ENCODE measurements at regions not wholly inside any gene's neighbourhood (a gene's known extent, or its start where the extent isn't known, plus 50 kb on each side); places are given as distances from the start of the nearest gene placed in this dataset.
"Not testable (repeated sequence)": the region's sequence is repeated elsewhere in the genome, so short reads cannot be mapped to it uniquely, and the experiment has no call there.

- TF ChIP-seq PATZ1 (CRISPR knock-in tag; IDR thresholded peaks at IDR 0.05; ENCODE audit: borderline replicate concordance), result no peak
- TF ChIP-seq SNAI2 (CRISPR knock-in tag; IDR thresholded peaks at IDR 0.05), result no peak
- TF ChIP-seq ZNF70 (CRISPR knock-in tag; IDR thresholded peaks at IDR 0.05), result no peak
- no peak for TF ChIP-seq ZNF8 (CRISPR knock-in tag; IDR thresholded peaks at IDR 0.05)
- TF ChIP-seq BACH2 (CRISPR knock-in tag; IDR thresholded peaks at IDR 0.05; ENCODE audit: borderline replicate concordance), result no peak
- no peak for TF ChIP-seq ISL1 (CRISPR knock-in tag; IDR thresholded peaks at IDR 0.05)
- TF ChIP-seq ZFP30 (CRISPR knock-in tag; IDR thresholded peaks at IDR 0.05), result no peak
- no peak for TF ChIP-seq TOX (CRISPR knock-in tag; IDR thresholded peaks at IDR 0.05; ENCODE audit: borderline replicate concordance)
- TF ChIP-seq PPARA (CRISPR knock-in tag; IDR thresholded peaks at IDR 0.05; ENCODE audit: borderline replicate concordance), result no peak
- TF ChIP-seq POU6F1 (CRISPR knock-in tag; IDR thresholded peaks at IDR 0.05; ENCODE audit: borderline replicate concordance, low read depth), result no peak
Observed at GRCh38 chr11:134939031-134939430, 527.0 kb upstream of the B3GAT1 start (continued).

GRCh38 chr11:134938212-134938611 lies 526.2 kb upstream of the B3GAT1 start:
- no peak for ATAC-seq
- TF ChIP-seq ZFP3 (CRISPR knock-in tag; IDR thresholded peaks at IDR 0.05), result no peak
- no peak for TF ChIP-seq CREB5 (CRISPR knock-in tag; IDR thresholded peaks at IDR 0.05; ENCODE audit: low read depth)
- no peak for TF ChIP-seq ZNF70 (CRISPR knock-in tag; IDR thresholded peaks at IDR 0.05)
- TF ChIP-seq ZNF8 (CRISPR knock-in tag; IDR thresholded peaks at IDR 0.05), result no peak
- no peak for TF ChIP-seq ZNF565 (CRISPR knock-in tag; conservative IDR thresholded peaks at IDR 0.05; ENCODE audit: low read depth)
- no peak for TF ChIP-seq BACH2 (CRISPR knock-in tag; IDR thresholded peaks at IDR 0.05; ENCODE audit: borderline replicate concordance)
- TF ChIP-seq PPARA (CRISPR knock-in tag; IDR thresholded peaks at IDR 0.05; ENCODE audit: borderline replicate concordance), result no peak
- no peak for TF ChIP-seq SNAI2 (CRISPR knock-in tag; IDR thresholded peaks at IDR 0.05)
- no peak for TF ChIP-seq GLIS3 (CRISPR knock-in tag; IDR thresholded peaks at IDR 0.05)
- no peak for TF ChIP-seq ZC3H10 (CRISPR knock-in tag; IDR thresholded peaks at IDR 0.05)
- TF ChIP-seq PATZ1 (CRISPR knock-in tag; IDR thresholded peaks at IDR 0.05; ENCODE audit: borderline replicate concordance), result no peak
- no peak for TF ChIP-seq TCF4 (CRISPR knock-in tag; IDR thresholded peaks at IDR 0.05; ENCODE audit: borderline replicate concordance)
- TF ChIP-seq ISL1 (CRISPR knock-in tag; IDR thresholded peaks at IDR 0.05), result no peak
- TF ChIP-seq CSRNP3 (CRISPR knock-in tag; IDR thresholded peaks at IDR 0.05), result no peak
- TF ChIP-seq ARNTL (CRISPR knock-in tag; IDR thresholded peaks at IDR 0.05; ENCODE audit: borderline replicate concordance, low read depth), result no peak

- not testable (repeated sequence) for ATAC-seq
Observed at GRCh38 chr11:134937193-134937592, 525.2 kb upstream of the B3GAT1 start.

GRCh38 chr11:134932761-134933160 lies 520.7 kb upstream of the B3GAT1 start:
- TF ChIP-seq SNAI2 (CRISPR knock-in tag; IDR thresholded peaks at IDR 0.05) (no peak), ZNF565 (CRISPR knock-in tag; conservative IDR thresholded peaks at IDR 0.05; ENCODE audit: low read depth) (no peak), ZFP3 (CRISPR knock-in tag; IDR thresholded peaks at IDR 0.05) (no peak)
- ATAC-seq, result no peak

- no peak for ATAC-seq
- TF ChIP-seq ARNTL (CRISPR knock-in tag; IDR thresholded peaks at IDR 0.05; ENCODE audit: borderline replicate concordance, low read depth), result no peak
- no peak for TF ChIP-seq PPARA (CRISPR knock-in tag; IDR thresholded peaks at IDR 0.05; ENCODE audit: borderline replicate concordance)
- no peak for TF ChIP-seq POU6F1 (CRISPR knock-in tag; IDR thresholded peaks at IDR 0.05; ENCODE audit: borderline replicate concordance, low read depth)
- TF ChIP-seq ZFP3 (CRISPR knock-in tag; IDR thresholded peaks at IDR 0.05), result no peak
- no peak for TF ChIP-seq ZNF8 (CRISPR knock-in tag; IDR thresholded peaks at IDR 0.05)
- TF ChIP-seq ESRRG (CRISPR knock-in tag; IDR thresholded peaks at IDR 0.05), result no peak
- TF ChIP-seq OSR1 (CRISPR knock-in tag; IDR thresholded peaks at IDR 0.05), result no peak
- TF ChIP-seq BACH2 (CRISPR knock-in tag; IDR thresholded peaks at IDR 0.05; ENCODE audit: borderline replicate concordance), result no peak
- TF ChIP-seq ZFP30 (CRISPR knock-in tag; IDR thresholded peaks at IDR 0.05), result no peak
- TF ChIP-seq ISL1 (CRISPR knock-in tag; IDR thresholded peaks at IDR 0.05), result no peak
- no peak for TF ChIP-seq PATZ1 (CRISPR knock-in tag; IDR thresholded peaks at IDR 0.05; ENCODE audit: borderline replicate concordance)
- no peak for TF ChIP-seq GLIS3 (CRISPR knock-in tag; IDR thresholded peaks at IDR 0.05)
- no peak for TF ChIP-seq SNAI2 (CRISPR knock-in tag; IDR thresholded peaks at IDR 0.05)
- no peak for TF ChIP-seq CSDC2 (CRISPR knock-in tag; IDR thresholded peaks at IDR 0.05)
- no peak for TF ChIP-seq ZNF70 (CRISPR knock-in tag; IDR thresholded peaks at IDR 0.05)
- TF ChIP-seq TCF4 (CRISPR knock-in tag; IDR thresholded peaks at IDR 0.05; ENCODE audit: borderline replicate concordance), result no peak
Observed at GRCh38 chr11:134925432-134925831, 513.4 kb upstream of the B3GAT1 start.
